HG02938 (cell line): ENCODE measurements at regions not wholly inside any gene's neighbourhood (a gene's known extent, or its start where the extent isn't known, plus 50 kb on each side); places are given as distances from the start of the nearest gene placed in this dataset.
"Not testable (repeated sequence)": the region's sequence is repeated elsewhere in the genome, so short reads cannot be mapped to it uniquely, and the experiment has no call there.

Source experiments
- ATAC-seq: cut with Tn5 transposase; IDR thresholded peaks from one replicate; pipeline ENCODE4 v1.9.1; 2021; ENCODE audit warnings: mild to moderate bottlenecking, moderate library complexity; ENCODE audit not compliant: unreplicated experiment

GRCh38 chr2:176882045-176882444, 330.5 kb upstream of the HNRNPA3 start:
- ATAC-seq = not testable (repeated sequence)

DNA sequence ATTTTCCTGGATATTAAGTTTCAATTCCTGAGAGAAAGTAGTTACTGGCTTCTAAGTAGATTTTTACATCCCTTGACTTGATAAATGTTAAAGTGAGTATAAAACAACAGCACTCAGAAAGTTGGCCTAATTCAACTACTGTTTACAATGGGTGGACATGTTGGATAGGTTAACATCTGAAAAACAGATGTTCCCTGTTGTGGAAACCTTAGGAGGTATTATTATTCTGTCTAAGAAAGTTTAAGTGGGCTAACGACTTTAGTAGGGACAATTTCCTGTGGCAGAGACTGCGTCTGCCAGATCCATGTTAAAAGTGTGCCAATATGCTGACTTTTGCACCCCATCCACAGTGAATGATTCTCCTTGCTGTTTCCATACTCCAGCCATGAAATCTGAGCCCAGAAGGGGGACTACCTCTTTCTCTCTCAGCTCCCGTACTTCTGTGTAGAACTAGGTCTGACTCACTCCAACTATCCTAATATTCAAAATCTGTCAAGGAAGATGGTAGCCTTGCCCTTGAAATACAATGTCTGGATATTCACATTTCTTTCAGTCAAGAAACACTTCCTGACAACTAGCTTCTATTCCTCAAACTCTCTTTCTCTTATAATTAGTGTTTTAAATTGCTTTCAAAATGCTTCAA, 327.5 kb upstream of the HNRNPA3 start:
- ATAC-seq = no peak

GRCh38 chr2:176885661-176886060, 326.9 kb upstream of the HNRNPA3 start:
- ATAC-seq = no peak

- ATAC-seq = no peak
Measured at GRCh38 chr2:176891105-176891504, 321.5 kb upstream of the HNRNPA3 start.

GRCh38 chr2:176891857-176892256, 320.7 kb upstream of the HNRNPA3 start:
- no peak for ATAC-seq

DNA sequence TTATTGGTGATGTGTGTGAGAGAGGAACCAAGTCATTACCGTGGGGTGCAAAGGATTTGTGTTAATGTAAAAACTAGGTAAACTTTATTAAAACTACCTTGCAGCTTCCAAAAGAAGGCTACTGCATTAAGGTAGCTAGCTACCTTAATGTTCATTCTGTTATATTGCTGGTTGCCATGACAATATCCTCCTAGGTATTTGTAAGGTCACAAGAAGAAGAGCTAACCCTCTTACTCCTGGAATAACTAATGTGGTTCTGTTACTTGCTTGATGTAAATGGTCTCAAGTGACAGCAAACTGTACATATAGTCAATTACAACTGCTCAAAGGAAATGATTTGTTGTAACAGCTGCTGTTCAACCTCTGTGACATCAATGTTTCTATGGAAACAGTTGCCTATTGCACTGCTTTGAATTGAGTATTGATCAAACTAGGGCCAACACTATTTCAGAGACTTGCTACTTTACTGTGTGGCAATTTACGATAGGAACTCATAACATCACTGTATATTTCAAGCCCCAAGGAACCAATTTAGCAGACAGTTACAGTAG, 319.8 kb upstream of the HNRNPA3 start:
- ATAC-seq = no peak

GRCh38 chr2:176895158-176895557, 317.4 kb upstream of the HNRNPA3 start:
- no peak for ATAC-seq

DNA sequence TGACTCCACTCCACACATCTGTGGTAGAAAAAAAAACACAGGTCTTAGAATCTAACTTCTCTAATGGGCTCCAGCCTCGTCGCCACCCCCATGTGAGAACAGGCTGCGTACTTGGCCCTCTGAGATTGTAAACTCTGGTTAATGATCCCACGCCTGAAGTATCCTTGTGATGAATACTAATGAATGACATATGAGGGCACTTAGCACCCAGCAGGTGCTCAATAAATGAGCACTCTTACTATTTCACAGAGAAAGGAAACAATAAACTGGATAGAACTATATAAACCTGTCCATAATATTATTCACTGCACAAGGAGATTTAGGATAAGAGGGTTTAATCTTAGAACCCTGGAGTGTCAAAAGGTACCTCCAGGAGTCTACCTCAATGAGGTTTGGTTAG, 310.1 kb upstream of the HNRNPA3 start:
- ATAC-seq = no peak

DNA sequence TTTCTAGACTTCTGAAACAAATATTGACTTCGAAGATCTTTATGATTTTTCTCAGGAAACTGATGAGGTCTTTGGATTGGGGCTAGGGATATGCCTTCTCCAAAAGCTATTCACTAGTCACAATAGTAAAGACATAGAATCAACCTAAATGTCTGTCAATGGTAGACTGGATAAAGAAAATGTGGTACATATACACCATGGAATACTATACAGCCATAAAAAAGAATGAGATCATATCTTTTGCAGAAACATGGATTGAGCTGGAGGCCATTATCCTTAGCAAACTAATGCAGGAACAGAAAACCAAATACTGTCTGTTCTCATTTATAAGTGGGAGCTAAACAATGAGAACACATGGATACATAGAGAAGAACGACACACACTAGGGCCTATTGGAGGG, 308.5 kb upstream of the HNRNPA3 start:
- ATAC-seq = not testable (repeated sequence)

DNA sequence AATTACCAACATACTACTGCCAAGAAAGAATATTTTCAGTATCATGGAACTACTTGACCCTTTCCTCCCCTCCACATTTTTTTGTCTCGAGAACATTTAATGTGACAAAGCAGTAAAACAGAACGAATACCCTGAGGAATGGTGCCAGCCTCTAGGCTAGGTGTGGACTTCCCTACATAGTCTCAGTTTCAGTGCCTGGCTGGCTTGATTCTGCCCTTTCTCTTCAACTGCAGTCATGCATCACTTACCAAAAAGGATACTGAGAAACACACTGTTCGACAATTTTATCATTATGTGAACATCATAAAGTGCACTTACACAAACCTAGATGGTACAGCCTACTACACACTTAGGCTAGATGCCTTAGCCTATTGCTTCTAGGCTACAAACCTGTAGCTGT, 305.3 kb upstream of the HNRNPA3 start:
- ATAC-seq = no peak

- ATAC-seq = no peak
Measured at GRCh38 chr2:176910828-176911227, 301.8 kb upstream of the HNRNPA3 start.

DNA sequence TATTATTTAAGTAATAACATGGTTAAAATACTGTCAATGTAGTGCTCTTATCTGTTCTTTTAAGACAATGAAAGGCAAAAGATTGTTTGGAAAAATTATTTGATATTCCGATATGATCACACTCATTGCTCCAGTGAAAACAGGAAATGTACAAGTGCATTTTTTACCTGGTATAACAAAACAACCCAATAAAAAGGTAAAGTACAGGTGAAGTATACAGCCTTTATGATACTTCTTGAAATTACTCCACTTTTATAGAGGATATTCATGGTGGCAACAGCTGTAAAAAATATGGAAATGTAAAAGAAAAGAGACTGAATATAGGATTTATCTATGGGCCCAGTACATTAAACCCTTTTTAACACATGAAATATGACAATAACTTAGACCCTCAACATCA, 298.6 kb upstream of the HNRNPA3 start:
- no peak for ATAC-seq

GRCh38 chr2:176914371-176914770, 298.2 kb upstream of the HNRNPA3 start:
- no peak for ATAC-seq

DNA sequence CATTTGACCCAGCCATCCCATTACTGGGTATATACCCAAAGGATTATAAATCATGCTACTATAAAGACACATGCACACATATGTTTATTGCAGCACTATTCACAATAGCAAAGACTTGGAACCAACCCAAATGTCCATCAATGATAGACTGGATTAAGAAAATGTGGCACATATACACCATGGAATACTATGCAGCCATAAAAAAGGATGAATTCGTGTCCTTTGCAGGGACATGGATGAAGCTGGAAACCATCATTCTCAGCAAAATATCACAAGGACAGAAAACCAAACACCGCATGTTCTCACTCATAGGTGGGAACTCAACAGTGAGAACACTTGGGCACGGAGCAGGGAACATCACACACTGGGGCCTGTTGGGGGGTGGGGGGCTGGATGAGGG, 290.0 kb upstream of the HNRNPA3 start:
- ATAC-seq = not testable (repeated sequence)

DNA sequence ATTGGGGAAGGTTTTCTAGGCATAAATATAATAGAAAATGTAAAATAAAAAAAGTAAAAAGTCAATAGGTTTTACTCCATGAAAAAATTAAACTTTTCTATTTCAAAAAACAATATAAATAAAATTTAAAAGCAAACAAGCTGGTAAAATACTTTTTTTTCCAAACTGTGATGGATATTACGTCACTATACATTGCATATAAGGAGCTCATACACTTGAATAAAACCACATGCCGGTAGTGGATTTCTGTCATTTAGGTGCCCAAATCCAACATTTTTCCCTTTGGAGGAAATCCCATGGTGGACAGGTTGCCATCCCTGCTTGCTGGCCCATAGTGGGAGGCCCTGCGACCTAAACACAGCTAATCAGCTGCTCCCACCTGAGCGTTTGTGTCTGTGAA, 289.4 kb upstream of the HNRNPA3 start:
- no peak for ATAC-seq

GRCh38 chr2:176924909-176925534, 287.6 kb upstream of the HNRNPA3 start:
- no peak for ATAC-seq

DNA sequence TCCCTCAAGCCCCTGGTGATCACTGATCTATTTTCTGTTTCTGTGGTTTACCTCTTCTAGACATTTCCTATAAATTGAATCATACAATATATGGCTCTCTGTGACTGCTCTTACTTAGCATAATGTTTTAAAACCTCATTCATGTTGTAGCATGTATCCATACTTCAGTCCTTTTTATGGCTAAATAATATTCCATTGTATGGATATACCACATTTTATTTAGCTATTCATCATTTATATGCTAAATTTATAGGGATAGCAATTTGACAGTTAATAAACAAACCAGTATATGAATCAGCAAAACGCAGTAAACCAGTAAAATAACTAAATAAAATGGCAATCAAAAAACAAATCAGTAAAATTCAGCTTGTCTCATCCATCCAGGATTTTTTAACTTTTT, 286.1 kb upstream of the HNRNPA3 start:
- no peak for ATAC-seq

GRCh38 chr2:176929387-176929786, 283.2 kb upstream of the HNRNPA3 start:
- ATAC-seq = not testable (repeated sequence)

DNA sequence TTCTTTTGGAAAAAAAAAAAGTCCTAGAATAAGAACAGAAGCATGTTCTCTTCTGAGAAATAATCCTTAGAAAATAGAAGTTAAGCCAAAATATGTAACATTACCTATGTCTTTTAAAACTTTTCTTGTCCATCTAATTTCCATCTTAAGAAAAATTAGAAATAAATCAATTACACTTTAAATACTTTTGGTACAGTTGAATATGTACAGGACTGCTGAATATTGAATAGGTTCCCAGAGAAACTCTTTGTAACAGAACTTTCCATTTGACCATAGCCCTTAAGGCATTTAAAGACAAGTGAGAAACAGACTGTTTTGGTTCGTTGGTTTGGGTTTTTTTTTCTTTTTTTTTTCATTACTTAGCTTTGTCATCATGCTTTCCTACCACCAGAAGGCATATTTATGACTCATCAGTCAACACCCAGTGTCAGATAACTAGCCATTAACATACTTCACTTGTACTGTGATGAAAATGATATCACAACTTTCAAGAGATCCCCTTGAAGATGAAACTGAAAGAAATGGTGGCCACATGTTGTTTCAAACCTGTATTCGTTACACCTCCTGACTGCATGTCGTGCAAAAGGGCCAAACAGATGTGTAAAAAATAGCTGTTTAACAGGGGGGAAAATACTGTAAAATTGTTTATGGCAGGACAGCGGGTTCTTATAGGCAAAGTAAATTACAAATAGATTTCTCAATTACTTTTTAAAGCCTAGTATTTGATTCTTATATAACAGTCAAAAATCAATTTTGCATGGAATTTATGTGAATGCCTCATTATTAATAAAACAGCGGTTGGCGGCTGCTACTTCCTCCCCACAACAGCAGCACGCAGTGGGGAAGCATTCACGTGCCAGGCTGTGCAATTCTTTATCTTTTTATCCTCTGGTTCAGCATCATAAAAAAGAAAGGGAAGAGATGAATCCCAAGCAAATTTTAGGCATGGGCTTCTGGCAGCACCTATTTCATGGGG, 280.7 kb upstream of the HNRNPA3 start:
- peak; percentile 99 for ATAC-seq

DNA sequence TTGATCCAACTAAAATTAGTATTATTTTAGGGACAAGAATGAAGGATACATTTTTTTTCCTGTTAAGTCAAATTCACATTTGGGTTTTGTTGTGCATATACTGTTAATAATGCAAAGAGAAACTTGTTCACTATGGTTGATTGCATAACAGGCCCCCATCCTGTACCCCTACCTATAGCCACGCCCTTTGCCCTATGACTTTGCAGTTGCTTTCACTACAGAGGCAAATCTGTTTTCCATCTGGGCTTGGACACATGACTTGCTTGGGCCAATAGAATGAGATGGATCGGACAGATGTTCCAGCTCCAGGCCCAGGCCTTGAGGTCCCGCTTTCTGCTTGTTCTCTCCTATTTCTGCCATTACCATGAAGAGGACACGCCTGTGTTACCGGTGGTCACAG, 278.5 kb upstream of the HNRNPA3 start:
- ATAC-seq = no peak

DNA sequence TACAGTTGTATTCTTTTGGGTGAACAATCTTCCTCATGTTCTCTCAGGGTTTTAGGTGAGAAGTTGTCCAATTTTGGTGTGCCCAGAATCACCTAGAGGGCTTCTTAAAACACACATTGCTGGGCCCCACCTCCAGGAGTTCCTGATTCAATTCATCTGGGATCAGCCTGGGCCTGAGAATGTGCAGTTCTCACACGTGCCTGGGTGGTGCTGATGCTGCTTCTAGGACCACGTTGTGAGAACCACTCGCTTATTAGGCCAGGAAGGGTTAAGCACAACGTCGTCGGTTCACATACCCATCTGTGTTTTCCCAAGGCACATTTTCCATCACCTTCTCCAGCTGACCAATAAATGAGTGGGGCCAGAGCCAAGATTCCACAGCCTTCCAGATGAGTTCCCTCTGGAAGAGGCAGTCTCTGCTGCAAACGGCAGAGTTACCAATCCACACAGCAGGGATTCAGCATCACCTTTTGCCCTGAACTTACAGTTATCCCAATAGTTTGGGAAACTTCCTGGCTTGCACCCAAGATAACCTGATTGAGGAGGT, 277.7 kb upstream of the HNRNPA3 start:
- ATAC-seq = no peak
